Esophagus squamous epithelium (tissue), 4 donors: ENCODE measurements at regions not wholly inside any gene's neighbourhood (a gene's known extent, or its start where the extent isn't known, plus 50 kb on each side); places are given as distances from the start of the nearest gene placed in this dataset.

Experiments used
- POLR2A ChIP-seq, 4 donors: fragments of 450-650 bp; IDR thresholded peaks; one replicate each; pipeline ENCODE4 v1.6.1; 2017; ENCODE audit warnings: antibody characterized with exemption in 4 of 4, mild to moderate bottlenecking in 4 of 4, moderate library complexity in 3 of 4
- TF ChIP-seq, protein P1 (sequence below), 6 experiments: fragments of 450-650 bp in 4 of 6; fragments of 200-600 bp in 2 of 6; sonication (generic) in 2 of 6; IDR thresholded peaks; one replicate each; pipeline ENCODE4 v1.5.1; 2016 to 2019; ENCODE audit warnings: antibody characterized with exemption in 6 of 6, mild to moderate bottlenecking in 4 of 6, moderate library complexity in 4 of 6

DNA sequence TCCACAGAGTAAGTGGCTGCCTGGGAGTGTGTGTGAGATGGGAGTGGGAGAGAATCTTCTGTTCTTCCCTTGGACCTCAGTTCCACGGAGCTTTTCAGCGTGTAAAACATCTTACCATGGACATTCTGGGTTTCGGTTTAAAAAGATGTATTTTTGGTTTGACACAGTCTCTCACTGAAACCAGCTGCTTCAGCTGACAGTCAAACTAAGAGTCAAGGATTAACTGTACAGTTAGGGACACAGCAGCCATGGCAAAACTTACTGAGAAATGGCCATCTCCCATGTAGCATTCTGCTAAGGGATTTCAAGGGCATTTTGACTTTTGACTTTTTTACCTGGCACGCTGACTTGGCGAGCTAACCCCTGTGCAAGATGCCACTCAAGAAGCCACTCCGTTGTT, 93.8 kb upstream of the IL12B start:
- TF ChIP-seq, protein P1, sequence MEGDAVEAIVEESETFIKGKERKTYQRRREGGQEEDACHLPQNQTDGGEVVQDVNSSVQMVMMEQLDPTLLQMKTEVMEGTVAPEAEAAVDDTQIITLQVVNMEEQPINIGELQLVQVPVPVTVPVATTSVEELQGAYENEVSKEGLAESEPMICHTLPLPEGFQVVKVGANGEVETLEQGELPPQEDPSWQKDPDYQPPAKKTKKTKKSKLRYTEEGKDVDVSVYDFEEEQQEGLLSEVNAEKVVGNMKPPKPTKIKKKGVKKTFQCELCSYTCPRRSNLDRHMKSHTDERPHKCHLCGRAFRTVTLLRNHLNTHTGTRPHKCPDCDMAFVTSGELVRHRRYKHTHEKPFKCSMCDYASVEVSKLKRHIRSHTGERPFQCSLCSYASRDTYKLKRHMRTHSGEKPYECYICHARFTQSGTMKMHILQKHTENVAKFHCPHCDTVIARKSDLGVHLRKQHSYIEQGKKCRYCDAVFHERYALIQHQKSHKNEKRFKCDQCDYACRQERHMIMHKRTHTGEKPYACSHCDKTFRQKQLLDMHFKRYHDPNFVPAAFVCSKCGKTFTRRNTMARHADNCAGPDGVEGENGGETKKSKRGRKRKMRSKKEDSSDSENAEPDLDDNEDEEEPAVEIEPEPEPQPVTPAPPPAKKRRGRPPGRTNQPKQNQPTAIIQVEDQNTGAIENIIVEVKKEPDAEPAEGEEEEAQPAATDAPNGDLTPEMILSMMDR (IDR thresholded peaks at IDR 0.05), result no peak
- TF ChIP-seq POLR2A (IDR thresholded peaks at IDR 0.05), result no peak
